22Rv1 (cell line): ENCODE measurements at regions not wholly inside any gene's neighbourhood (a gene's known extent, or its start where the extent isn't known, plus 50 kb on each side); places are given as distances from the start of the nearest gene placed in this dataset.

ENCODE experiments used
- ZFX ChIP-seq: fragments of 450-650 bp; IDR thresholded peaks from 2 replicates; pipeline ENCODE4 v1.6.1; 2017; ENCODE audit warnings: antibody characterized with exemption, borderline replicate concordance
- TF ChIP-seq, protein P1 (sequence below): fragments of 450-650 bp; IDR thresholded peaks from 2 replicates; pipeline ENCODE4 v1.5.1; 2017; ENCODE audit warnings: mild to moderate bottlenecking

DNA sequence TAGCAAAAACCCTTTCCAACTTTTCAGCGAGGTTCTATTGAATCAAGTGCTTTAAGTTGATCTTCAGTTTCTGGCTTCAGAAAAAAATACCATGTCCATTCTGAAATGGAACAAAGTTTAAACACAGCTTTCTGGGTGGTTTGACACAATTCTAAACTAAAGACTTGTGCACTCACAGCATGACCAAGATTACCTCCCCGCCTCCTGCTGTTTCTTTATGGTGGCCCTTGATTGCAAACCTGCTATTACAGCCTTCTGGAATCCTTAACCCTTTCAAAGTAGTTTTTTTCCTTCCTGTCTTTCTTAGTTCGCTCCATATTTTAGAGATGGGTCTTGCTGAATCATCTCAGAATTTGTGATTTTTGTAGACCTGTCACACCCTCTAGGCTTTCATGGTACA lies 135.9 kb upstream of the FBN2 start:
- TF ChIP-seq, protein P1, sequence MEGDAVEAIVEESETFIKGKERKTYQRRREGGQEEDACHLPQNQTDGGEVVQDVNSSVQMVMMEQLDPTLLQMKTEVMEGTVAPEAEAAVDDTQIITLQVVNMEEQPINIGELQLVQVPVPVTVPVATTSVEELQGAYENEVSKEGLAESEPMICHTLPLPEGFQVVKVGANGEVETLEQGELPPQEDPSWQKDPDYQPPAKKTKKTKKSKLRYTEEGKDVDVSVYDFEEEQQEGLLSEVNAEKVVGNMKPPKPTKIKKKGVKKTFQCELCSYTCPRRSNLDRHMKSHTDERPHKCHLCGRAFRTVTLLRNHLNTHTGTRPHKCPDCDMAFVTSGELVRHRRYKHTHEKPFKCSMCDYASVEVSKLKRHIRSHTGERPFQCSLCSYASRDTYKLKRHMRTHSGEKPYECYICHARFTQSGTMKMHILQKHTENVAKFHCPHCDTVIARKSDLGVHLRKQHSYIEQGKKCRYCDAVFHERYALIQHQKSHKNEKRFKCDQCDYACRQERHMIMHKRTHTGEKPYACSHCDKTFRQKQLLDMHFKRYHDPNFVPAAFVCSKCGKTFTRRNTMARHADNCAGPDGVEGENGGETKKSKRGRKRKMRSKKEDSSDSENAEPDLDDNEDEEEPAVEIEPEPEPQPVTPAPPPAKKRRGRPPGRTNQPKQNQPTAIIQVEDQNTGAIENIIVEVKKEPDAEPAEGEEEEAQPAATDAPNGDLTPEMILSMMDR, result no peak
- TF ChIP-seq ZFX, result no peak
